HG03025 (cell line): ENCODE measurements at regions not wholly inside any gene's neighbourhood (a gene's known extent, or its start where the extent isn't known, plus 50 kb on each side); places are given as distances from the start of the nearest gene placed in this dataset.

Experiments
- ATAC-seq: cut with Tn5 transposase; IDR thresholded peaks from one replicate; pipeline ENCODE4 v1.9.1; 2021; ENCODE audit warnings: mild to moderate bottlenecking, moderate library complexity; ENCODE audit not compliant: unreplicated experiment, low FRiP score

DNA sequence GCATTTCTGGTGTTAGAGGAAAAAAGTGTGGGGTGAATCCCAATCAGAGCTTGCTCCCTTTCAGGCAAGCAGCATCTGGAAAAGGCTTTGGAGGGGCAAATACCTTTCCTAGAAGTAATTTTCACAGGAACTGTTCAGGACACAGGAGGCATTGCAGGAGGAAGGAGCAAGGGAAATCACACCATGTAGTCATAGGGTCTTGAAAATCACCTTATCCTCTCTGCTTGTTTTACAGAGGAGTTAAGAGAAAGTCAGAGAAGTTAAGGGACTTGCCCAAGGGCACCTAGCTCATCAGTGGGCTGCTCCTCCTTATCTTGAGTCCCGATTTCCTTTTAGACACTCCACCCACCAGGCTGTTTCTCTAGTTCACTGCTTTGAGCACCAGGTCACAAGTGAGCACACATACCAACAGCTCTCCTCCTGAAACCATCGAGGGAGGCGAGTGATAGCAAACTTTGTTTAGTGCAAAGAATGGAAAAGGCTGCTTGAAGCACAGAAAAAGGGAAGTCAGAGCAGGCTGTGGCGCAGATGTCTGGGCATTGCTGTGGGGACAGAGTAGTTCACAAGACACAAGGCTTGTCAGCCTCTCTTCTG is 89.2 kb upstream of the CXCR4 start:
- ATAC-seq: peak; percentile 56

DNA sequence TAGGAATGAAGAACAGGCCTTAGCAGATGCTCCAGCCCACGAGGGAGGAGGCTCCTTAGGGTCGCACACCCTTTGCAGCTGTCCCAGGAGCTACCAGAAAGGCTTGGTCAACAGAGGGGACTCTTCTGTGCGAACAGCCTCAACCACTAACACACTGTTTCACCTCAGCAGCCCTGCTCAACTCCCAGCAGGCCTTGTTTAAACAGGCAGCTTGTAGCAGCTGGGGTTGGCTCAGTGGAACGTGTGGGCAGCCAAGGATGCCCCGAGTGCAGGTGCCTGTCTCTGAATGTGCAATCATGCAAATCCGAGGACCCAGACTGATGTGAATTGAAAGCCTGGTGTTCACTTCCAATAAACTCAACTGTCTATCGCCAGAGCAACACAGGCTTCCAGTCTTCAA is 88.7 kb upstream of the CXCR4 start:
- peak; percentile 91 for ATAC-seq

DNA sequence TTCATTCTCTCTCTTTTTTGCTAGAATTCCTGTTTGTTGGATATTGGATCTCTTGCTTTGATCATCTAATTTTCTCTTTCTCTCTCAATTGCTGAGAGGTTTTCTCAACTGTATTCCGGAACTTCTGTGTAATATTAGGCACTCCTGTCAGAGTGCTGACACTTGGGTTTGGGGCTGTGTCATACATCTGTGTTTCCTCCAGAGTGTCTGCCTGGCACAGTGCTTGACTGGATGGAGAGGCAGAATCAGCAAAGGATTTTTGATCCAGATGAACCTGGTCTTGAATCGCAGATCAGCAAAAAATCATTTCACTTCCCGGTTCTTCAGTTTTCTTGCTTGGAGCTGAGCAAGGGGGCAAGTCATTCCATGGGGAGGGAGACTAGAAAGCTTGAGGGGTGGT is 87.7 kb upstream of the CXCR4 start:
- ATAC-seq: no peak

DNA sequence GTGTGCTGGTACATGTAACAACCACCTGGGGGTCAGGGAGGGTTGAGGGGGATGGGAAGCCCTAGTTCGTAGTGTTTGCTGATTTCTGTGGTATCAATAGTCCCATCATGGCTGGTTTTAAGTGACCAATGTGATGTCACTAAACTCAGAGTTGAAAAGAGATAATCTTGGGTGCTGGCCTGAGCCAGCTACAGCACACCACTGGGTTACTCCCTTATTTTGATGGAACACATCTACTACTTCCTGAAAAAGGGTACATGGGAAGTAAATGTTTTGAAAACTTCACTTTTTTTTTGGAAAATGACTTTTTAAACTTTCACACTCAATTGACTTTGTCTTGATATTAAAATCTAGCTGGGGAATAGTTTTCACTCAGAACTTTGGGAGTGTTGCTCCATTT is 87.0 kb upstream of the CXCR4 start:
- no peak for ATAC-seq

DNA sequence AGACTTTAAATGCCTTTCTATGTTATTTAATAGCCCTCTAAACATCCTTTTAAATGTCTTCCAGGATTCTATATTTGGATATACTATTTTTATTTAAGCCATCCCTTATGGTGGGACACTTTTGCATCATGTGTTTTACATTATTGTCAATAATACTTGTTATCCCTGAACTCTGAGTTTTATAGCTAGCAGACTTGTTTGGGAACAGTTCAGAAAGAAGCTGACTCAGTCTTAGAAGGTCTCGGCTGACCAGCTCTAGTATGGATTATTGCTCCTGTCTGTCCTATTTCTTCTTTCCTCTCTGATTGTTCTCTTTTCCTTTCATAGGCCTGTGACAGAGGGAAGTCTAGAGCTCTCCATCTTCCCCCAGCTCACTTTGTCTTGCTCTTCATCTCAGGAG is 77.3 kb upstream of the CXCR4 start:
- no peak for ATAC-seq

DNA sequence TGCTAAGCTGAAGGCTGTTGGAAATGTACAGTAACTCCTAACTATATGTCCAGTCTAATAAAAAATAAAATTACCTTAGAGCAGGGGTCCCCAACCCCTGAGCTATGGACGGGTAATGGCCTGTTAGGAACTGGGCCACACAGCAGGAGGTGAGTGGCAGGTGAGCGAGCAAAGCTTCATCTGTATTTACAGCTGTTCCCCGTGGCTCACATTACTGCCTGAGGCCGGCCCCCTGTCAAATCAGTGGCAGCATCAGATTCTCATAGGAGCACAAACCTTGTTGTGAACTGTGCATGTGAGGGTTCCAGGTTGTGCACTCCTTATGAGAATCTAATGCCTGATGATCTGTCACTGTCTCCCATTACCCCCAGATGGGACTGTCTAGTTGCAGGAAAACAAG is 73.1 kb upstream of the CXCR4 start:
- no peak for ATAC-seq

DNA sequence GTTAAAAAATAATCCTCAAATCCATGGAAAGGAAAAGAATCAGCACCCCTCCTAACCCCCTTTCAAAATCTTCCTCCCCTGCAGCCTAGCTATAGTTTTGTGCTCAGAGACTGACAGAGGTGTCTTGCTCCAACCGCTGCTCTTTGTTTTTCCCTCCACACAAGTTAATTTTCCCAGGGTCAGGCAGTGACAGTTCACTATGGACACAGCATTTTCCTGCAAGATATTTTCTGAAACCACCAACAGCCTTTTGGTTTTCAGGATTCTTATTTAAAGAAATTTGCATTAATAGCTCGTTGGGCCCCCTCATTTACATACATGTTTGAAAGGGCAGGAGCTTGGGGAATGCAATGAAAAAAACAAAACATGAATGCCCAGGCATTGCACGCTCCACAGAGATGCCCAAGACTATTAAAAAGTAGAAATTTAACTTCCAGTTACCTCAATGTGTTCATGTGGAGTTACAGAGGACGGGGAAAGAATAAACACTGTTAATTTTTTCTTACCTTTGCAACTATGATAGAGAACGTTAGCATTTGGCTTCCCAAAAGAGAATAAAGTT is 71.4 kb upstream of the CXCR4 start:
- ATAC-seq: no peak

DNA sequence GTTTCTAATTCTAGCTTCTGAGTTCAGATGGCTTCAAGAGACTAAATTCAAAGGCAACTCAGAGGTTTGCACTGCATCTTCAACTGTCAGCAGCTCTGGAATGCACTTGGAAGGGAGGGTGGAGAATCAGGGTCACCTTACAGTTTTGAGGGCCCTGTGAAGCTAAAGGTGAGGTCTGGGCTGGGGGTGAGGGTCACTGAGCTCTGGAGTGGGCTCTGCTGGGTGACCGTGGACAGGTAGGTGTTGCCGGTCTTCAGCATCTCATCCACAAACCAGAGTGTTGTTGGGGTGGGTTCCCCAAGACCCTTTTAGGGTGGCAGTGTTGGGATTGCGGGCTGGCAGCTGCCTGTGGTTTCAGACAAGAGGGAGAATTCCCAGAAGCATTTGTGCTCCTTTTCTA is 70.1 kb upstream of the CXCR4 start:
- ATAC-seq: no peak

DNA sequence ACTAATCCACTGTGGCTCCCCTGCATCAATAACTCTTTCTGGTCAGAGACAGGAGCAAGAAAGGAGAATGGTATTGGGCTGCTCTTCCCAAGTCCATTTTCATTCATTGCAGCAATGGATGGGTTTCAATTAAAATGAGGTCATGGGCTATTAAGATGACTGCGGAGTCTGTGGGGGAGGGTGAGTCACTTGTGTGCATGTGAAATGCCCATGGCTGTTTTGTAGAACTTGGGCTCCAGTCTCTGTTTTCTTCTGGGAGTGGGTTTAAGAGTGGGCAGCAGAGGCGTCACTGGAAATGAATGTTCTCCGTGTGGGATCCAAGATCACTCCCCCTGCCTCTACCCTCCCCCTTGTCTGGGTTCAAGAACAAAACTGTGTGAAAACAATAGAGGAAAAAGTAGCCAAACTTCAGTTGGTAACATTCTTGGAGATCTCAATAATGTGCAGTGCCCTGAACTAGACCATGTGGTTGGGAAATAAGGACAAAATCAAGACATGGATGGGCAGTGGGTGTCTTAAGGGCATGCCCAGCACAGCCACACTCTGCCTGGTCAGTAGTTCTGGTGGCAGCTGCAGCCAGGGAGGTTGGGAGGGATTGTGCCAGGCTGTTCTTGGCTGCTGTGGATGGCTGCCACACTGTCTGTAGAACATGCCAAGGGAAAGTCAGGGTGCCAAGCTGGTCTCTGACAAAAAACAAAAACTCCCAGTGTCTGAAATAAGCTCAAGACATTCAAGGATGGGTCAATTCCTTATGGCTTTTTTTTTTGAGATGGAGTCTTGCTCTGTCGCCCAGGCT is 68.2 kb upstream of the CXCR4 start:
- ATAC-seq: no peak

DNA sequence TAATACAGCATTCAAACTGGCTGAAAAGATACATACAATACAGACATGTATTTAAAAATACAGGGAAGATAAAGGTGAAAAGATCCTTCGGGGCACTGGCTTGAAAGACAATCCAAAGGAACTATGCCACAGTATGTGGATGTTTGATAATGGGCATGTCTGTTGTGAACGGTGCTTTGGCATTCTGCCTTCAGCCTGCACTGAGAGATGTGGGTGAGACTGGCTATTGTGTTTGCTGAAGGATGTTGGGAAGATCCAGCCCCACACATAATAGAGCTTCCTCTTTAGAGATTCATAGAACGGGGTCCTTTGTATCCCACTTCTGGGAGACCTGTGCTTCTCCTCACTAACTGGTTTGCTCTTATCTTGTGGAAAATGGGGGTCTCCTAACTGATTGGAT is 65.1 kb upstream of the CXCR4 start:
- no peak for ATAC-seq

DNA sequence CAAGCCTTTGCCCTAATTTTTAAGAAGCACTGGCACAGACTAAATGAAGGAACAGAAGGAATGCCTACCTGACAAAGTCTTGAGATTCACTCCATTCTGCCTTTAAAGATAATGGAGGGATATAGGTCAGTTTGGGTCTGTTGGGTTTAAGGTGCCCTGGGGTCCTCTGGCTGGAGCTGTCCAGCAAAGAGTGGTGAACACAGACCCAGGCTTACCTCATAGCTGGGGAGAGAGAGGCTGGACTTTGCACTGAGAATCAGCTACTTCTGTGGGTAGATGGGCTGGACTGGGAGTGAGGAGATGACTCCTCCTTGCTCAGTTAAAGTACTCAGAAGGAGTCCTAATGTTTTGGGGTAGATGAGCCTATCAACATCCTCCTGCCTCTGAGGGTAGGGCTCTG is 64.4 kb upstream of the CXCR4 start:
- no peak for ATAC-seq

DNA sequence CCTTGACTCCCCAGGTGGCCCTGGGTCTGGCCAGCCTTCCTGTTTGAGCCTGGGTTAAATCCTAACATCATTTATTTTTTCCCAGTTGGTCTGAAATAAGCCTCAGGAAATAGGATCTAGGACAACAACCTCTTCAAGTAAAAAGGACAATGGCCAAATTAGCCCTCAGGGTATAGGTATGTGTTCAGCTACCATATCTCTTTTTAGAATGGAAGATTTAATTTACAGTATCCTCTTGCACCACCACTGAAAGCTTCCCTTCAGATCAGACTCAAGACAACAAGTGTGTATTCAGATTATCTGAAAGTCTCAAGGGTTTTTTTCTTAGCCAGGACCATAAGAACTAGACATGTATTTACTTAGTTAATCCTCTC is 61.6 kb upstream of the CXCR4 start:
- no peak for ATAC-seq

DNA sequence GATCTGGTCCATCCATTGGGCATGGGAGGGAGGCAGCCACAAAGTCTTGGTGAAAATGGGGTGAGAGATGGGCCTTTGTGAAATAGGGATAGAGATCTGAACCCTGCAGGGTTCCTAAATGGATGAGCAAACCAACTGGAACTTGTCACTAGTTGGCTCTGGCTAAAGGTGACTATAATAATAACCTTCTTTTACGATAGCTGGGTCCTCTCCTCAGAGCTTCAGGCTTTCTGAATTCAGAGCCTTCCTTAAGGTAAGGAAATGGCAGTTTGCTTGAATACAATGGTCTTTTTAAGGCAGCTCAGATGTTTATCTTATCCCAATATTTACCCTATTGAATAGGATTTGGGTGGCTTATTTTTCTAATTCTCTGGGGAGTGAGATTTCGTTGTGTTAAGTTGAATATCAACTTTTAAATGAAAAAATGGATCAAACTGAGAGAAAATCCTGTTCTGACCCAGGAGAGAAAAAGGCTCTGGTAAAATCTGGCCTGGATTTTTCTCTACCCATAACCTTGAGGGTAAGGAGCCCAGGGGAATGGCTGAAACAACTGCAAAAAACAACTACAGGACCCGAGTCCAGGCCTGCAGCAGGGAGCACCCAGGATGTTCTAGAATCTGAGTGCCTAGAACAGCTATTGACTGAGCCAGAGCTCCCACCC is 61.1 kb upstream of the CXCR4 start:
- ATAC-seq: no peak

DNA sequence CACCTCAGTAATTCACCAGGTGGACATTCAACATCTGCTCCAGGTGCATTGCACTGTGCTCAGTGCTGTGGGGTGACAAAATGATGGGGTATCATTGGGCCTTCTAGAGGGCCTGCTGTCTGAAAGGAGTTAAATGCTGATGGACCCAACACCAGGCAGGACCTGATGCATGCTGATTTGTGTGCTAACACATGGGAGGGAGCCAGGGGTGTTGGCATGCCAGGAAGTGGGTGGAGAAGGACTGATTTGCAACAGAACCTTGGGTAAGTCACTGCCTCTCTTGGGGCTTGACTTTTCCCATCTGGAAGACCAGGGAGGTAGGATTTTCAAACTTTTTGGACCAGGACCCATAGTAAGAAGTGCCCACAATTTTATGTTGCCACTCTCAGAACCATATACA is 57.9 kb upstream of the CXCR4 start:
- ATAC-seq: no peak

DNA sequence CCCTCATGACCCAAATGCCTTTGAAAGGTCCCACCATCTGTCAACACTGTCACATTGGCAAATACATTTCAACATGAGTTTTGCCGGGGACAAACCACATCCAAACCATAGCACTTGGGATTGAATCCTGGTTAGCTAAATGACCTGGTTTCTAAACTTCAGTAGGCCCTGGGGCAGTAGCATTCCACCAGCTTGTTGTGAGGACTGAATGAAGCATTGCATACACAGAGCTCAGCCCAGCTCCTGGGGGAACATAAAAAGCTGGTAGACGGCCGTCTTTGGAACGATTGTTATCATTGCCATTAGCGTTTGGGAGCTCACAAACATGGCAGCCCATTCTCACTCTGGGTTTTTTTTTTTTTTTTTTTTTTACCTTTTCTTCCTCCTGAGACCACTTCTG is 57.5 kb upstream of the CXCR4 start:
- no peak for ATAC-seq

DNA sequence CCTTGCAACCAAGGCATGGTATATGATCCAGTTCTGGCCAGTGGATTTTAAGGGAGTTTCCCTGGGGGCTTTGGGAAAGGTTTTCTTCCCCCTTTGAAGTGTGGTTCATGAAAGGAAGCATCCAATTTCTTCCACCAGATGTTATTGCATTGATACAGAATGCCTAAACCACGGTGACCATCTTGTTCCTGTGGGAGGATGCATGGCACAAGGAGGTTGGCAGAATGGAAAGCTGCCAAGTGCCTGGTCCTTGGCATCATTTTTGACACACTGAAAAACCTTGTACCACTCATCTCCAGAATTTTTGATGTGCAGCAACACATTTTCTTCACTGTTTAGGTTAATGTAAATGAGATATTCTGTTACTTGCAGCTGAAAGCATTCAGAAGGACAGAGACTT is 55.2 kb upstream of the CXCR4 start:
- no peak for ATAC-seq

DNA sequence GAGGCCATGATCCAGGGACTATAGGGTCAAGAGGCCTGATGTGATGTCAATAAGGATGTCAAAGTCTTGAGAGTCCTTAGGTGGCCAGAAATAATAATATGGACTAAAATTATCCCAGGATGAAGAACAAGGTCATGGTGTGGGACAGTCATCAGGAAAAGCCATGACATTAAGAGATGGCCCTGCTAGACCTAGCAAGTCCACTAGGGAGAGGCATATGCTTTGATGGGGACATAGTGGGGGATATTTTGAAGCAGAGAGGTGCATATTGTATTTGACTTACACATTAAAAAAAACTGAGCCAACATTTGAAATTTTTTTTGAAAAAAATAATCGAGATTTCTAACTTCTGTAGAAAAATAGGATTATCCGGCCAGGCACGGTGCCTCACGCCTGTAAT is 53.3 kb upstream of the CXCR4 start:
- ATAC-seq: no peak

DNA sequence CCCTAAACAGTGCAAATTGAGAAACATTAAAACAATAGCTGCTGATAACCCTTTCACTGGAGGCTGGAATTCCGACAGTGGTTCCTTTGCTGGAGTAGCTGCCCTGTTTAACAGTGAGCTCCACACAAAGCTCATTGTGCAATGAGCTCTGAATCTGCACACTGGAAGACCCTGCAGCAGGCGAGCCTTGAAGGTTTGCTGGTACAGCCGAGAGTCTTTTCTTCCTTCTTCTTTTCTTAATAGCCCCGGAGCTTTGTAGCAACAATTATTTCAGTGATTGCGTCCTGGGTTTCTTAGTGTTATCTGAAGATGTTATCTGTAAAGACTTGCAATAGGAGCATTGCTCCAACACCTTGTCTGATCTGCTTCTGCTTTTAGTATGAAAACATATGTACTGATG is 50.8 kb upstream of the CXCR4 start:
- no peak for ATAC-seq

DNA sequence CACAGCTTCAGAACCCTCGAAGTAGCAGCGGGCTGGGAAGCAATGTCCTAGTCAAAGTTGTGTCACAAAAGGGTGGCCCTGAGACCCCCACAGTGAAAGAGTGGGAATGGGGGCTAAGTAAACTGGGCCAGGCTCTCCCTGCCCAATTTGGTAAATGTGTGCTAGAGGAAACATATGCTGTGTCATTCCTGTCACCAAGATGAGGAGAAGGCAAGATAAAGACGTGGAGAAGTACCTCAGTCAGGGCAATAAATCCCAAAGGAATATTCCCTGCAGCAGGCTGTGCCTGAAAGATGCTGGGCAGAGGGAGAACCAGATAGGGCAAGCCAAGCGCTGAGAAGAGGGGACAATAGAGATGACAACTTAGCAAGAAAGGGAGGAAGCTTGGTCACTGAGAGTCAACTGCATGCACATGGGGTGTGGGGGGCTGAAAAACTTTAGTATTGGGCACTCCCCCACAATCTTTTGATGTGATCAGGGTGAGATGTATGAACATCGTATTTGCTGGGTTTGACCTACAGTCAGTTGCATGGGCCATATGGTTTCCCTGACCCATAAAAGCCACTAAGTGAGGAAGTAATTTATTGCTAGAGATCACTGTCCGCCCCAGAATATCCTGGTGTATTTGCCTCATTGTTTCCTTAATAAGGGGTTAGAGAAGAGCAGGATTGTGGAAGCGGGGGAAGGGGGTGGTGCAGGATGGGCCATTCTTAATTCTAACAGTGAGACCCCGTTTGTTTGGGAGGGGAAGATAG is 49.9 kb upstream of the CXCR4 start:
- ATAC-seq: no peak
